Putamen (tissue), 1 donor: ENCODE measurements at regions not wholly inside any gene's neighbourhood (a gene's known extent, or its start where the extent isn't known, plus 50 kb on each side); places are given as distances from the start of the nearest gene placed in this dataset.
"Not testable (repeated sequence)": the region's sequence is repeated elsewhere in the genome, so short reads cannot be mapped to it uniquely, and the experiment has no call there.

ENCODE experiments used
- DNase-seq: peaks from one replicate; pipeline ENCODE4 v3.0.0-alpha.2; 2016; ENCODE audit warnings: low spot score

- peak; percentile 82 for DNase-seq
These were observed 50.0 kb downstream of the PTPRS start for GRCh38 chr19:5290336-5291262.

- no peak for DNase-seq
These were observed 51.3 kb downstream of the PTPRS start for GRCh38 chr19:5289060-5289990.

GRCh38 chr19:5288347-5288739 is 52.3 kb downstream of the PTPRS start:
- no peak for DNase-seq

GRCh38 chr19:5287066-5287465 is 53.5 kb downstream of the PTPRS start:
- no peak for DNase-seq

GRCh38 chr19:5286465-5287029 is 54.1 kb downstream of the PTPRS start:
- no peak for DNase-seq

GRCh38 chr19:5285955-5286354 is 54.7 kb downstream of the PTPRS start:
- DNase-seq = no peak

GRCh38 chr19:5285311-5285710 is 55.3 kb downstream of the PTPRS start:
- no peak for DNase-seq

GRCh38 chr19:5282901-5283300 is 57.7 kb downstream of the PTPRS start:
- no peak for DNase-seq

- no peak for DNase-seq
These were observed 59.0 kb downstream of the PTPRS start for GRCh38 chr19:5281588-5281987.

- DNase-seq = not testable (repeated sequence)
These were observed 64.9 kb downstream of the PTPRS start for GRCh38 chr19:5275668-5276067.

GRCh38 chr19:5273782-5274181 is 66.8 kb downstream of the PTPRS start:
- DNase-seq = no peak

GRCh38 chr19:5271145-5271544 is 69.5 kb downstream of the PTPRS start:
- no peak for DNase-seq

GRCh38 chr19:5269926-5270325 is 70.7 kb downstream of the PTPRS start:
- no peak for DNase-seq

- no peak for DNase-seq
These were observed 71.3 kb downstream of the PTPRS start for GRCh38 chr19:5269279-5269678.

GRCh38 chr19:5268801-5269200 is 71.8 kb downstream of the PTPRS start:
- DNase-seq = no peak

GRCh38 chr19:5265260-5265659 is 75.4 kb downstream of the PTPRS start:
- DNase-seq = no peak

- no peak for DNase-seq
These were observed 76.2 kb downstream of the PTPRS start for GRCh38 chr19:5264453-5264852.

GRCh38 chr19:5263615-5264014 is 77.0 kb downstream of the PTPRS start:
- DNase-seq = no peak

GRCh38 chr19:5262721-5263120 is 77.9 kb downstream of the PTPRS start:
- DNase-seq = no peak

GRCh38 chr19:5261156-5261890 is 79.3 kb downstream of the PTPRS start:
- DNase-seq = no peak

GRCh38 chr19:5260381-5260967 is 80.1 kb downstream of the PTPRS start:
- no peak for DNase-seq
